Testis (tissue), 2 donors: ENCODE measurements at regions not wholly inside any gene's neighbourhood (a gene's known extent, or its start where the extent isn't known, plus 50 kb on each side); places are given as distances from the start of the nearest gene placed in this dataset.
A peak's percentile ranks its signal among the peaks of the same experiment; 100 is the strongest.

ENCODE experiments used
- DNase-seq: peaks from one replicate; pipeline ENCODE4 v3.0.0-alpha.2; 2019
- H3K27ac ChIP-seq, 2 donors: fragments of 200-600 bp; sonication (generic); one replicate each; pipeline ENCODE4 v1.5.1; 2019
- H3K27me3 ChIP-seq: fragments of 200-600 bp; sonication (generic); one replicate; pipeline ENCODE4 v1.5.1; 2019
- H3K36me3 ChIP-seq: fragments of 200-600 bp; sonication (generic); one replicate; pipeline ENCODE4 v1.5.1; 2017; ENCODE audit warnings: low read depth; ENCODE audit errors: missing control alignments
- H3K4me1 ChIP-seq: fragments of 200-600 bp; sonication (generic); one replicate; pipeline ENCODE4 v1.5.1; 2019
- H3K4me3 ChIP-seq, 2 donors: fragments of 200-600 bp; sonication (generic); one replicate each; pipeline ENCODE4 v1.5.1; 2017 to 2019
- H3K9me3 ChIP-seq: fragments of 200-600 bp; sonication (generic); one replicate; pipeline ENCODE4 v1.5.1; 2017
- CTCF ChIP-seq, 3 experiments: fragments of 450-650 bp in 2 of 3; fragments of 200-600 bp in 1 of 3; sonication (generic) in 1 of 3; IDR thresholded peaks; one replicate each; pipeline ENCODE4 v1.5.1; 2016 to 2019; ENCODE audit warnings: antibody characterized with exemption in 3 of 3, mild to moderate bottlenecking in 2 of 3, moderate library complexity in 1 of 3
- POLR2A ChIP-seq: fragments of 450-650 bp; IDR thresholded peaks from one replicate; pipeline ENCODE4 v1.6.1; 2017; ENCODE audit warnings: antibody characterized with exemption, mild to moderate bottlenecking, moderate library complexity
- WGBS, 2 donors: methylation state at CpG; one replicate each; pipeline ENCODE4 v1.1.5; 2018; 5-methylcytosine and 5-hydroxymethylcytosine counted together
- intact Hi-C: fragments of 100-400 bp; cut with DNase I; formaldehyde crosslinking; loops from one replicate; pipeline ENCODE4 v1.15.1; 2023; ENCODE audit warnings: low total_unique reads

DNA sequence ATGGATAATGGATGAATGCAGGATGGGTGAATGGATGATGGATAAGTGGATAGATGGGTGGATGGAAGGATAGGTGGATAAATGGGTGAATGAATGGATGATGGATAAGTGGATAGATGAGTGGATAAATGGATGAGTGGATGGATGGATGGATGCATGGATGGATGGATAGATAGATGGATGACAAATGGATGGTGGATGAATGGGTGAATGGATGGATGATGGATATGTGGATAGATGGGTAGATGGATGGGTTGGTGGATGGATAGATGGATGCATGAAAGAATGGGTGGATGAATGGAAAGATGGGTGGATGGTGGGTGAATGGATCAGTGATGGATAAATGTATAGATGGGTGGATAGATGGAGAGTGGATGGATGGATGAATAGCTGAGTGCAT, 564.8 kb downstream of the MIAT start:
- Histone ChIP-seq H3K4me1 (peaks cover 3% of the 10 kb centered on the region), H3K4me3 (no peak overlapping the region), H3K9me3 (no peaks in the 10 kb centered on the region), H3K27ac (no peak overlapping the region), H3K27me3 (no peaks in the 10 kb centered on the region), H3K36me3 (no peaks in the 10 kb centered on the region)
- TF ChIP-seq POLR2A (no peak), CTCF (IDR thresholded peaks at IDR 0.05) (no peak)
- DNase-seq = no peak
- intact Hi-C loops = no loop called here

- no peak overlapping the region for H3K4me3 ChIP-seq
- WGBS, 2 donors = 63 to 72% methylated on average over 3 of the region's 3 CpGs
- H3K36me3 ChIP-seq = no peaks in the 10 kb centered on the region
- TF ChIP-seq POLR2A = no peak
- no peak for TF ChIP-seq CTCF (IDR thresholded peaks at IDR 0.05)
- H3K9me3 ChIP-seq = no peaks in the 10 kb centered on the region
- no peaks in the 10 kb centered on the region for H3K27me3 ChIP-seq
- H3K27ac ChIP-seq = no peak overlapping the region
- DNase-seq = no peak
- intact Hi-C loops = no loop called here
- peaks cover 3% of the 10 kb centered on the region for H3K4me1 ChIP-seq
These were observed 566.2 kb downstream of the MIAT start for GRCh38 chr22:27223317-27224177.

- Histone ChIP-seq H3K4me1 (peaks cover 3% of the 10 kb centered on the region), H3K9me3 (no peaks in the 10 kb centered on the region), H3K36me3 (no peaks in the 10 kb centered on the region), H3K27me3 (no peaks in the 10 kb centered on the region), H3K27ac (no peak overlapping the region), H3K4me3 (no peak overlapping the region)
- WGBS, 2 donors = 35 to 37% methylated on average over 18 of the region's 18 CpGs
- peak; percentile 58 for DNase-seq
- TF ChIP-seq POLR2A (no peak), CTCF (IDR thresholded peaks at IDR 0.05) (no peak)
- intact Hi-C loops = no loop called here
These were observed 567.3 kb downstream of the MIAT start for GRCh38 chr22:27224485-27225374.

DNA sequence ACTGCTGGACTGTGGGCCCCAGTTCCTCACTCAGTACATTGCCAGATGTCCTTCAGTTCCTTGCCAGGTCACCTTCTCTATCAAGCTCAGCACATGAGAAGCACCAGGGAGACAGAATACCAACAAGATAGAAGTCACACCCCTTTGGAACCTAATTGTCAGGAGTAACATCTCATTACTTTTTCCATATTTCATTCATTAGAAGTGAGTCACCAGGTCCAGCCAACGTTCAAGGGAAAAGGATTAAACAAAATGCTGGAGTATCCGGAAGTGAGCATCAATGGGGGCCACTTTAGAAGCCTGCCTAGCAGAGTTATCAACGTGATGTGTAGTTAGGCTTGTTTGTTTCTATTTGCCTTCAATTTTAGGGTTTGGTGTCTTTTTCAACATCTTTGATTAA, 569.3 kb downstream of the MIAT start:
- Histone ChIP-seq H3K4me3 (no peak overlapping the region), H3K4me1 (peaks cover 3% of the 10 kb centered on the region), H3K27me3 (no peaks in the 10 kb centered on the region), H3K27ac (no peak overlapping the region), H3K9me3 (no peaks in the 10 kb centered on the region), H3K36me3 (no peaks in the 10 kb centered on the region)
- DNase-seq = no peak
- TF ChIP-seq CTCF (IDR thresholded peaks at IDR 0.05) (no peak), POLR2A (no peak)
- intact Hi-C loops = no loop called here
- WGBS, 2 donors = 74 to 76% methylated on average over 3 of the region's 3 CpGs
